Brain microvascular endothelial cell (primary cell): ENCODE measurements at regions not wholly inside any gene's neighbourhood (a gene's known extent, or its start where the extent isn't known, plus 50 kb on each side); places are given as distances from the start of the nearest gene placed in this dataset.

Experiments
- DNase-seq: peaks from one replicate; pipeline ENCODE4 v3.0.0-alpha.2; 2020
- H3K27ac ChIP-seq: fragments of 250-450 bp; sonication (Bioruptor Pico); 2 replicates; pipeline ENCODE4 v1.5.1; 2020; ENCODE audit warnings: mild to moderate bottlenecking, moderate library complexity
- H3K27me3 ChIP-seq: fragments of 250-450 bp; sonication (Bioruptor Pico); replicated peaks from 2 replicates; pipeline ENCODE4 v1.5.1; 2020; ENCODE audit warnings: mild to moderate bottlenecking
- H3K36me3 ChIP-seq: fragments of 250-450 bp; sonication (Bioruptor Pico); replicated peaks from 2 replicates; pipeline ENCODE4 v1.5.1; 2020; ENCODE audit warnings: mild to moderate bottlenecking
- H3K4me3 ChIP-seq: 2 replicates; pipeline ENCODE4 v1.5.1; 2011; ENCODE audit warnings: low read depth, mild to moderate bottlenecking, control low read depth, low read length, moderate library complexity
- in situ Hi-C: cut with HindIII; loops from 2 replicates; pipeline ENCODE4 v1.10.0; 2017; ENCODE audit warnings: low sequenced_read_pairs, low pct_ligation_motif_present
- TF ChIP-seq, protein P1 (sequence below): IDR thresholded peaks from 2 replicates; pipeline ENCODE4 v1.5.1; 2011; ENCODE audit warnings: low read depth, mild to moderate bottlenecking, moderate library complexity, low read length, control low read depth, inconsistent platforms; ENCODE audit errors: missing control alignments

DNA sequence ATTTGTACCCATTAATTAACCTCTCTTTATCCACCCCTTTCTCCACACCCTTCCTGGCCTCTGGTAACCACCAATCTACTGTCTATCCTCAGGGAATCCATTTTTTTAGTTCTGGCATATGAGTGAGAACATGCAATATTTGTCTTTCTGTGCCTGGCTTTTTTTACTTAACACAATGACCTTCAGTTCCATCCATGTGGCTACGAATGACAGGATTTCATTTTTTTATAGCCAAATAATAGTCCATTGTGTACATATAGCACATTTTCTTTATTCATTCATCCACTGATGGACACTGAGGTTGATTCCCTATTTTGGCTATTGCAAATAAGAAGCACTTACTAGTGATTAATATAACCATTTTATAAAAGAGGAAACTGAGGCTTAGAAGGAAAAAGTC is 109.9 kb upstream of the NANOGP8 start:
- no peak for DNase-seq
- in situ Hi-C loops: no loop called here
- TF ChIP-seq, protein P1, sequence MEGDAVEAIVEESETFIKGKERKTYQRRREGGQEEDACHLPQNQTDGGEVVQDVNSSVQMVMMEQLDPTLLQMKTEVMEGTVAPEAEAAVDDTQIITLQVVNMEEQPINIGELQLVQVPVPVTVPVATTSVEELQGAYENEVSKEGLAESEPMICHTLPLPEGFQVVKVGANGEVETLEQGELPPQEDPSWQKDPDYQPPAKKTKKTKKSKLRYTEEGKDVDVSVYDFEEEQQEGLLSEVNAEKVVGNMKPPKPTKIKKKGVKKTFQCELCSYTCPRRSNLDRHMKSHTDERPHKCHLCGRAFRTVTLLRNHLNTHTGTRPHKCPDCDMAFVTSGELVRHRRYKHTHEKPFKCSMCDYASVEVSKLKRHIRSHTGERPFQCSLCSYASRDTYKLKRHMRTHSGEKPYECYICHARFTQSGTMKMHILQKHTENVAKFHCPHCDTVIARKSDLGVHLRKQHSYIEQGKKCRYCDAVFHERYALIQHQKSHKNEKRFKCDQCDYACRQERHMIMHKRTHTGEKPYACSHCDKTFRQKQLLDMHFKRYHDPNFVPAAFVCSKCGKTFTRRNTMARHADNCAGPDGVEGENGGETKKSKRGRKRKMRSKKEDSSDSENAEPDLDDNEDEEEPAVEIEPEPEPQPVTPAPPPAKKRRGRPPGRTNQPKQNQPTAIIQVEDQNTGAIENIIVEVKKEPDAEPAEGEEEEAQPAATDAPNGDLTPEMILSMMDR: no peak
- Histone ChIP-seq H3K36me3 (no peaks in the 10 kb centered on the region), H3K4me3 (no peak overlapping the region), H3K27me3 (no peaks in the 10 kb centered on the region), H3K27ac (no peak overlapping the region)

DNA sequence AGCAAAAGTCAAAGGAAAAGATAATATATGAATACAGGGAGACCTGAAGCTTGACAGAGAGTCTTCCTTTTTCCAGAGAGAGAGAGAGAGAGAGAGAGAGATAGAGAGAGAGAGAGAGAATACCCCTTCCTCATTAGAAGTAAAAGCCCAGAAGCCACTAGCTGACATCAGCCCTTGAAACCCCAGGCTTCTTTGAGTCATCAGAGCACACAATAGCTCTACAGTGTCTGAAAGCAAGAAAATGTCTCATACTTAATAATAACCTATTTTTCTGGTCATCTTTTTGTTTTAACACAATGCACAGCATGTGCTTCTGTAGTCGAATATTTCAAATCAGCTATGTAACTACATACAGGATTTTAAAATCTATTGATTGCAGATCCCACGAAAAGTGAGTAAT is 109.2 kb upstream of the NANOGP8 start:
- no peak for DNase-seq
- in situ Hi-C loops: no loop called here
- Histone ChIP-seq H3K27ac (no peak overlapping the region), H3K27me3 (no peaks in the 10 kb centered on the region), H3K4me3 (no peak overlapping the region), H3K36me3 (no peaks in the 10 kb centered on the region)
- TF ChIP-seq, protein P1: no peak

DNA sequence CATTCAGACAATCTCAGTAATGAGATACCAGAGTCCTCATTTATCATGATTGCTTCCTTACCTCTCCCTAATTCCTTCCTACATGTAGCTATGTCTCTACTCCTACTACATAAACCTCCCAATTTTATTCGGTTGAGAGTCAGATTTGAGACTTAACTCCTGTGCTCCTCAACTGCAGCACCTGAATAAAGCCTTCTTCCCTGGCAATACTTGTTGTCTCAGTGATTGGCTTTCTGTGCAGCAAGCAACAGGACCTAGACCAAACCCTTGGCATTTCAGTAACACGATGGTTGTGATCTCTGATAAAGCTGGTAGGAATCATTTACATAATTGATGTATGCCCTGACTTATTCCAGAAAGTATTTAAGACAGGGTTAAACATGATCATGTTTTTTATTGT is 106.7 kb upstream of the NANOGP8 start:
- TF ChIP-seq, protein P1: no peak
- Histone ChIP-seq H3K36me3 (no peaks in the 10 kb centered on the region), H3K27ac (no peak overlapping the region), H3K4me3 (no peak overlapping the region), H3K27me3 (no peaks in the 10 kb centered on the region)
- DNase-seq: no peak
- in situ Hi-C loops: no loop called here

DNA sequence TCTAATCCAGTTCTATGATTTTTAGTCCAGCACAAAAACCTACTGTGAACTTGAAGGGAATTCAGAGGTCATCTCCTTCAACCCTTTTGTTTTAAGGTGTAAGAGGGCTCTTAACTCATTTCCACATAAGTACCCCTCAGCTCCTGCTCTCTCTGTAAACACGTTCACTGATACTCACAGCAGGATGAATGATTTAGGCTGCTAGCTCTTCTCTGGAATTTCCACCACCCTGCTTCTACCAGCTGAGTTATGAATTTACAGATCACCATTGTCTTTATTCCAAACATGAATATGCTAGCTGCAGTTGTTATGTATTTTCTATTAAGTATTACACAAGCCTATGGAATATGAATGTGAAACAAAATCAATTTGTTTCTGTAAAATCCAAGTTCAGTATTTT is 101.3 kb upstream of the NANOGP8 start:
- Histone ChIP-seq H3K4me3 (no peak overlapping the region), H3K27ac (no peak overlapping the region), H3K36me3 (no peaks in the 10 kb centered on the region), H3K27me3 (no peaks in the 10 kb centered on the region)
- TF ChIP-seq, protein P1: no peak
- in situ Hi-C loops: no loop called here
- DNase-seq: no peak

DNA sequence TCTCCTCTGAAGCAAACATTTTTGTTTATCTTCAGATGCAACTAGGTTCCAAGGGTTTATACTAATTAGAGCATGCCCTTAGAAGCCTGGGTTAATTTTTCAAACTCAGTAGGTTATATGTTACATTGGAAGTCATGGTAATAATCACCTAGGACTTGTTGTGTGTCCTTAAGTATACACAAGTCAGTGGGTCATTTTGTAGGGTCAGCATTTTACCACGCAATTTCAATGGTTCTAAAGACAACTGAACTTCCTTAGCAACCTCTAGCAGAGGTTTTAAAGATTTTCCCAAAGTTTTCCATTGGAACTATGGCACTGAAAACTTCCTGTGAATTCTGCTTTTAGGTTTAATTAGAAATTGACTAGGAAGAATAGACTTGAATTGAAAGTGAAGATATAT is 99.6 kb upstream of the NANOGP8 start:
- no peak for DNase-seq
- in situ Hi-C loops: no loop called here
- H3K27me3 ChIP-seq: no peaks in the 10 kb centered on the region
- H3K27ac ChIP-seq: no peak overlapping the region
- TF ChIP-seq, protein P1: no peak
- no peak overlapping the region for H3K4me3 ChIP-seq
- H3K36me3 ChIP-seq: no peaks in the 10 kb centered on the region

DNA sequence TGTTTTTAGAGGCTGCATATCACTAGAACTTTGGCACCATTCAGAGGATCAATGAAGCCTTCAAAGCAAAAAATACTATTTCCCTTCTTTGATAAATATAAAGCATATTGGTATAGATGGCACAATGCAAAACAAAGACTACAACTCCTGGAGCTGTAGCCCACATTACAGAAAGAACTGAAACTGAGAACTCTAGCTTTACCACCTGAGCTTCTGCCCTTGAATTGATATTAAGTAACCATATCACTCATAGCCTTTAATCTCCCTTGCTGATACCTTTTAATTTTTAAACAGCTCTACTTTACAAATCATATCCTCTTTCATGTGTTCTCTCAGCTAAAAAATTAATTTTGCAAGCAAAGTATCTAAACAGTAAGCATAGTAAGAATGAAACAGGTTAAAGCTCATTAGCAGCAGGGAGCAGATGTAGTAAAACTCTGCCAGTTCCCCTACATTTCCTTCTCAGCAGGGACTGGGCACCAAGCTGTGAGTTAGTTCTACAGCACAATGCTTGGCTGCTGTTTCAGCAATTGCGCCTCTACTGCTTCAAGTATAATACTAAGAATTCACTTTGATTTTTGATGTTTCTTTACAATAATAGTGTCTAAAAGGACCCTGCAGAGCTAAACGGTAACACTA is 97.9 kb upstream of the NANOGP8 start:
- H3K27ac ChIP-seq: no peak overlapping the region
- no peaks in the 10 kb centered on the region for H3K27me3 ChIP-seq
- TF ChIP-seq, protein P1: no peak
- no peaks in the 10 kb centered on the region for H3K36me3 ChIP-seq
- DNase-seq: no peak
- in situ Hi-C loops: no loop called here
- H3K4me3 ChIP-seq: no peak overlapping the region
